GM21390 (cell line): ENCODE measurements at regions not wholly inside any gene's neighbourhood (a gene's known extent, or its start where the extent isn't known, plus 50 kb on each side); places are given as distances from the start of the nearest gene placed in this dataset.

Experiments
- ATAC-seq: cut with Tn5 transposase; IDR thresholded peaks from one replicate; pipeline ENCODE4 v1.9.1; 2021; ENCODE audit not compliant: unreplicated experiment

GRCh38 chr1:221834698-221835513 is 93.0 kb upstream of the DUSP10 start:
- ATAC-seq, result no peak

GRCh38 chr1:221832617-221833016 is 90.7 kb upstream of the DUSP10 start:
- ATAC-seq, result no peak

- no peak for ATAC-seq
Measured at GRCh38 chr1:221832151-221832550, 90.3 kb upstream of the DUSP10 start.

GRCh38 chr1:221829327-221830015 is 87.6 kb upstream of the DUSP10 start:
- no peak for ATAC-seq

GRCh38 chr1:221827307-221827642 is 85.4 kb upstream of the DUSP10 start:
- no peak for ATAC-seq

- no peak for ATAC-seq
Measured at GRCh38 chr1:221824909-221825308, 83.0 kb upstream of the DUSP10 start.

GRCh38 chr1:221824025-221824424 is 82.1 kb upstream of the DUSP10 start:
- no peak for ATAC-seq

GRCh38 chr1:221823561-221823960 is 81.7 kb upstream of the DUSP10 start:
- no peak for ATAC-seq

- no peak for ATAC-seq
Measured at GRCh38 chr1:221823149-221823548, 81.3 kb upstream of the DUSP10 start.

- no peak for ATAC-seq
Measured at GRCh38 chr1:221822591-221822990, 80.7 kb upstream of the DUSP10 start.

GRCh38 chr1:221816899-221817298 is 75.0 kb upstream of the DUSP10 start:
- ATAC-seq, result no peak

- no peak for ATAC-seq
Measured at GRCh38 chr1:221815660-221816059, 73.8 kb upstream of the DUSP10 start.

- ATAC-seq, result no peak
Measured at GRCh38 chr1:221813887-221814286, 72.0 kb upstream of the DUSP10 start.

GRCh38 chr1:221812905-221813597 is 71.2 kb upstream of the DUSP10 start:
- no peak for ATAC-seq

- ATAC-seq, result no peak
Measured at GRCh38 chr1:221812088-221812752, 70.3 kb upstream of the DUSP10 start.

- no peak for ATAC-seq
Measured at GRCh38 chr1:221810406-221810805, 68.5 kb upstream of the DUSP10 start.

- ATAC-seq, result peak; percentile 48
Measured at GRCh38 chr1:221809091-221810029, 67.5 kb upstream of the DUSP10 start.

- no peak for ATAC-seq
Measured at GRCh38 chr1:221806984-221807383, 65.1 kb upstream of the DUSP10 start.

GRCh38 chr1:221806236-221806635 is 64.3 kb upstream of the DUSP10 start:
- no peak for ATAC-seq

GRCh38 chr1:221805121-221805520 is 63.2 kb upstream of the DUSP10 start:
- no peak for ATAC-seq
